HG03135 (cell line): ENCODE measurements at regions not wholly inside any gene's neighbourhood (a gene's known extent, or its start where the extent isn't known, plus 50 kb on each side); places are given as distances from the start of the nearest gene placed in this dataset.

Experiments
- ATAC-seq: cut with Tn5 transposase; IDR thresholded peaks from one replicate; pipeline ENCODE4 v1.9.1; 2021; ENCODE audit warnings: mild to moderate bottlenecking, moderate library complexity; ENCODE audit not compliant: unreplicated experiment

DNA sequence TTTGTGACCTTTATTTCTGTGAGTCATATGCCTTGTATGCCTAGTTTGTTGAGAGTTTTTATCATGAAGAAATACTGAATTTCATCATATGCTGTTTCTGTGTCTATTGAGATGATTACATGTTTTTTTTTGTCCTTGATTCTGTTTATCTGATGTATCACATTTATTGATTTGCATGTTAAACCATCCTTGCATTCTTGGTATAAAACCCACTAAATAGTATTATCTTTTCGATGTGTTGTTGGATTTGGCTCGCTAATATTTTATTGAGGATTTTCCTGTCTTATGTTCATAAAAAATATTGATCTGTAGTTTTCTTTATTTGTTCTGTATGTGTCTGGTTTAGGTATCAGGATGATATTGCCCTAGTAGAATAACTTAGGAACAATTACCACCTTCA lies 164.7 kb upstream of the CHRM3 start:
- ATAC-seq = no peak

DNA sequence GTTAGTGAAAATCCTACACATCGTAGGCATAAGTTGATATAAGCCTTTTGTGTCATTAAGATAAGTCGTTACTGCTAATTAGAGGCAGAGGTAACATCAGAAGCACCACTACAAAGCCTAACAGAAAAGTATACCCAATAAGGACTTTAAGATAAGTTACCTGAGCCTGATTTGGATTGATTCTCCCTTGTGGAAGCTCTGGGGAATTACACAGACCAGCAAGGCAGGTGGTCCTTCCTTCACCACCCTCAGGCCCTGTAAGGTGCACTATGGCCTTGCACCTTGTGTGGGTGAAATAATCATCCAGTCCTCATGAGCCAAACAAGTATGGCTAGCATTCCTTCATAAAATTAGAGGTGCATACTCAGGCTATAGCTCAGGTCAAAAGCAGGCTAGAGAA lies 166.7 kb upstream of the CHRM3 start:
- ATAC-seq = no peak

DNA sequence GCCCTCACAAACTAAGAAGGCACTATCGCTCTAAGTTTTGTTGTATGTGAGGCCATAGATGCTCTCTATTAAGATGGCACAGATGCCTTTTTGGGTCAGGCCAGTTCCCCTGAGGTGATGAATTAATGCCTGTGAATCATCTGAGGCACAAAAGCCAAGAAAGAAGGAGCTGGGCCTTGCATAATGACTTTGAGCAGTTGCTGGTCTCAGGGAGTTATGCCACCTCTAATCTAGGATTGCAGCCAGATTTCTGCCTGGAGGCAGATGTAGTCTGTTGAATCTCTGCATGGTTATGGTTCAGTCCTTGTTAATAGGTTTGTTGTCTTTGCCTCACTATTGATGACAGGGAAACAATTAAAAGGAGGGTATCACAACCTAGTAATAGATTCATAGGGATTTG lies 168.1 kb upstream of the CHRM3 start:
- ATAC-seq = no peak

DNA sequence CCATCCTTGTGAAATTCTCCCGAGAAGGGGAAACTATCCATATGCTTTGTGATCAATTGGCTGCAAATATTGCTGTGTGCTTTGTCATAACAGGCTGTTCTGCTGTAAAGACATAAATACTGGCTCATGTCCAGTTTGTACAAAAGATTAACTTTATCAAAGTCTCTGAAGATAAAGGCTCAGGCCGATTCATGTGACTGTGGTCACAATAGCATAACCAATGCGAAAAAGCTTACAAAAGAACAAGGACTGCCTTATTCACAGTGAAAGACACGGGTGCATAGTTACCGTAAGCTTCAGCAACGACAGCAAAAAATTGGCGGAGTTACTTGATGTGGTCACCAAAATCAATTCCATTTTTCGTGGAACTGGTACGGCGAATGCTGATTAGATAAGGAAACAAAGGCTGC lies 173.6 kb upstream of the CHRM3 start:
- ATAC-seq = no peak

DNA sequence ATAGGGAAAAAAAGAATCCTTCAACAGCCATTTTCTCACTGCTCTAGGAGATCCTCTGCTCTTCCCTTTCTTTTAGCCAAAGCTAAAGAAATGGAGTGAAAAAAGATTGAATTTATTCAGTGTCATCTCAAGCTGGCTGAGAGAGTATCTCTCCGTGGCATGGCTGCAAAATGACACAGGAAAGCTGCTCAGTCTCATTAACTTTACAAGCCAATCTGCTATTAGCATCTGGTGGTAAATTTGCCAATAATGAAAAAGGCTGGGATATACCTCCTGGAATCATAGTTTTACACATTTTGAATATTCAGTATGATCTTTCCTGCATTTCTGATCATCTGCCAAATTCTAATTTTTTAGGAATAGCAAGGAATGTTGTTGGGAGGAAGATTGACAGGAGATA lies 176.8 kb upstream of the CHRM3 start:
- no peak for ATAC-seq

DNA sequence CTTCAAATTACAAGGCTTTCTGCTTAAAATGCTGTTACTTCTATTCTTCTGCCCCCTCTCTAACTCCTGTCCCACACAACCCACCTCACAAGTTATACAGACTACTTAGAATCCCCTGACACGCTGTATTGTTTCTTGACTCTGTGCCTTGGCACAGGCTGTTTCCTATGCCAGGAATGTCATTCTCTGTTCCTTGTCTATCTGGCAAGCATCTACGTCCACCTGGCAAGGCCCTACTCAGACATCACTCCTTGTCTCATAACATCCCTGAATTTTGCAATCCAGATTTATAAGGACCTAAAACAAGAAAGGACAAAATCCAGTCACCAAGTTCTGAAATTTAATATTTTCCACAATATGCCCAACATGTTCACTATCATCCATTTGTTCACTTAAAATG lies 182.0 kb upstream of the CHRM3 start:
- ATAC-seq = no peak

DNA sequence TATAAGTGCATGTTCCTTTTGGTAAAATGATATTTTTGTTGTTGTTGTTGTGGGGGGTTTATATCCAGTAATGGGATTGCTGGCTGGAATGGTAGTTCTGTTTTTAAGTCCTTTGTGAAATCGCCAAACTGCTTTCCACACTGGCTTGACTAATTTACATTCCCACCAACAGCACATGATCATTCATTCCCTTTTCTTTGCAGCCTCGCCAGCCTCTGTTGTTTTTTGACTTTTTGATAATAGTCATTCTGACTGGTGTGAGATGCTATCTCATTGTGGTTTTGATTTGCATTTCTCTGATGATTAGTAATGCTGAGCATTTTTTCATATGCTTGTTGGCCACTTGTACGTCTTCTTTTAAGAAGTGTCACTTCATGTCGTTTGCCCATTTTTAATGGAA lies 188.5 kb upstream of the CHRM3 start:
- no peak for ATAC-seq

DNA sequence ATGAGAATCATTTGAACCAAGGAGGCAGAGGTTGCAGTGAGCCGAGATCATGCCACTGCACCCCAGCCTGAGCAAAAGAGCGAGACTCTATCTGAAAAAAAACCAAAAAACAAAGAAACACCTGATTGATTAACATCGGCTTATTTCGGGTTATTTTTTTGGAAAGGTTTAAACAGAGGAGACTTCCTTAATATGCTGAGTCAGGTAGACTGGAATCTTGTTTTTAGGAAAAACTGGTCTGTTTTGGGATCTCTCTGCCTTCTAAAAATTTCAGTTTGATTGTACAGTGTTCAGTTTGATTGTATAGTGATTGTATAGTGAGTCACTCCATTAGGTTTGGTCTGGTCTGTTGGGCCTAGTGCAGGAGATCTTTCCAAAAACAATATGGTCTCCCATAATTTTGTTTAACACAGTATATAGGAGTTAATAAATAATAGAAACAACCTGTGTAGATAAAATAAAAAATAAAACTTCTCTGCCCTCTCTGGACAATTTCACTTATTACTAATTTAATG lies 196.3 kb upstream of the CHRM3 start:
- ATAC-seq = no peak

DNA sequence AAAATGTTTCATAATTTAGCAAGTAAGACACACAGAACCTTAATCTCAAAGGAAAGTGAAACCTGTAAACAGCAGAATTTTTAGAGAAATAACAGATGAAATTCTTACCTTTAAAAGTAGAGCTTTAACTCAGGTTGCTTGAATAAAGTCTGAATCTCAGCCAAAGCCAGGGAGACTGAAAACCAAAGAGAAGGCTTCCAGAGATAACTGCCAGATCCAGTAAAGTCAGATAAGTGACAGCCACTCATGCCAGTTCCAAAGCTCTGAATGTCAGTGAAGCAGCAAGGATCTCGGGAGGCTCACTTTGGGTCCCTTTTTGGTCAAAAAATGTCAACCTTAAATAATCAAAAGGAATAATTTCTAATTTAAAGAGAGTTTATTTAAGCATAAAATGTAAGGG lies 199.9 kb upstream of the CHRM3 start:
- ATAC-seq = no peak

DNA sequence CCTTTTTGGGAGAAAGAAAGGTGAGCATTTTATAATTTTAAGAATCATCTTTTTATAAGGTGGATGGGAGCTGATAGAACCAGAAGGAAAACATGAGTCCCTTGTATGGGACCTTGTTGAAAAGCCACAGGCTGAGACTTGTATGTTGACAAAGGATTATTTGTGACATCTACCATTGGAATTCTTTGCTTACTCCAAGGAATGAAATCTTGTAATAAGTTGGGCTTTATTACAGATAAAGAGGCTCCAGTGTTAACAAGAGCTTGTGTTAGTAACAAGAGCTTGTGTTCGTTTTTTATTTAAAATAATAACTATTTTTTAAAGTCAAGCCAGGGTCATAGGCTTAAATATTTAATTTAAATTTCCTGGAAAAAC lies 201.1 kb upstream of the CHRM3 start:
- no peak for ATAC-seq

DNA sequence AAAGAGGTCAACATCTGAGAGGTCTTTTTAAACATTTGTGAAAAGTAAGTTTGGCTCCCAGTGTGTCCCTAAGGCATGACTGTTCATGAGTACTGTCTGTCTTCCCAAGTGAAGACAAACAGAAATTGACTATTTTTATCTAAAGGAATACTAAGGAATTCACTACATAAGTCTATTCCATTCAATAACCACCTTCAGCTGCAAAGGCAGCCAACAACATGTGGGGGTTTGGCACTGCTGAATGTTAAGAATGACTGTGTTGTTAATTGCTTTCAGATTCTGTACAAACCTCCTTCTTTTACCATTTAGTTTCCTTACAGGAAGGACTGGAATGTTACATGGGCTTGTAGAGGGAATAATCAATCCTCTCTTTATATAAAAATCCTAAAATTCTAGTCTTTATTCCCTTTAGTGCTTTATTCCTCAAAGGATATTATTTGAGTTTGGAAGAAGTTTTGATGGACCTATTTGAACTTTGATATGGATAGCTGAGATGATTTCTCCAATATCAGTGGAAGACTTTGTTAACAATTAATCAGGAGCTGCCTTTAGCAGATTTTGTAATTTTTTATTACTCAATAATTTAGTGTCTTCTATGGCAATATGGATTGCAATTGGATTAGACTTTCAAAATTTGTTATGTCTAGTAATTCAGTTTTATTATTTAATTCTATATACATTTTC lies 201.7 kb upstream of the CHRM3 start:
- no peak for ATAC-seq

DNA sequence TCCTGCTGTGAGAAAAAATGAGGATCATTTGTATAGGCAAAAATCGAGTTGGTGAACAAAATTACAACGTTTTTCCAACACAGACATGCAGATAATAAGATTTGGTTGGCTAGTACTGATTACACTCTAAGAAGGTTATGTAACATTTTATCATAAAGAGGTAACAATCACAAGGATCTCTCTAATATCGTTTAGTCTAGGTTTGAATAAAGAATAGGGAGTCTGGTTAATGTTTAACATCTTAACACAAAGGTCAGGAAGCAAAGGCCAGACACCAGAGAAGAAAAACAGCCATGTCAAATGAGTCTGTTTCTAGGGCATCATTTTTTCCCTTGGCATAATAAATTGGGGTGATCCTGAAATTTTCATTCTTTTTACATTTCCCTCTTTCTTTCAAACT lies 207.4 kb upstream of the CHRM3 start:
- ATAC-seq = no peak

DNA sequence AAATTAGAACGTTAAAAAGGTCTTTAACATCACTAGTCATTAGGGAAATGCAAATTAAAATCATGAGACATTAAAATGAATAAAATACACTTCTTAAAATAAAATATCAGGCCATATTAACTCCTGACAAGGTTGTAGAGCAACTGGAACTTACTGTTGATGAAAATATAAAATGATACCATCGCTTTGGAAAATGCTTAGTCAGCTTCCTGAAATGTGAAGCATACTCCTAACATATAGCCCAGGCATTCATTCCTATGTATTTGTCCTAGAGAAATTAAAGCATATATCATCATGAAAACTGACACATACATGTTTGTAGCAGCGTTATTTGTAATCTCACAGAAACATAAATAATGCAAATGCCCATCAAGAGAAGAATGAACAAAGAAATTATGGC lies 211.5 kb upstream of the CHRM3 start:
- ATAC-seq = no peak

DNA sequence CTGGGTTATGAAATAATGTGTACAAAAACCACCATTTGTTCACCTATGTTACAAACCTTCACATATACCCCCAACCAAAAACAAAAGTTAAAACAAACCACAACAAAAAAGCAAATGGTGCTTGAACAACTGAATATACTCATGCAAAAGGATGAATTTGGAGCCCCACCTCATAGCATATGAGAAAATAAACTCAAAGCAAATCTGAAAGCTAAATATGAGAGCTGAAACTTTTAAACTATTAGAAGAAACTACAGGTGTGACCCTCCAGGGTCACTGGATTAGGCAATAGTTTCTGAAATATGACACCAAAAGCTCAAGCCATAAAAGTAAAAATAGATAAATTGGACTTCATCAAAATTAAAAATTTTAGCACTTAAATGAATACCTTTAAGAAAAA lies 215.5 kb upstream of the CHRM3 start:
- no peak for ATAC-seq

DNA sequence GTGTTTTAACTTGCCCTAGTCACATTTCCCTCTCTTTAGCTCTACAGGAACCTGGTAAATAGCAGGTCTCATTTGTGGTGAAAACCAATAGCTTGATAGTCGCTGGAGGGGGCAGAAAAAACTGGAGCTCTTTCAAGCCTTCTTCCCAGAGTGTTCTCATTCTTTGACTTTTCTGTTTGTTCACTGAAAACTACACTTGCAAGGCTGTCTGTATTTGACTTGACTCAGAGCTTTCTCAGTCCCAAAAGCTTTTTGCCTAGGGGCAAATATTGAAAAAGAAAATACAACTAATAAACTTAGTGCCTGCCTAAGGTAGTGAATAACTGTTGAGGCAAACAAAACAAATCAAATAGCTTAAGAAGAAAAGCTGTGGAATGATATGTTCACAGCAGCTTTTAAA lies 217.1 kb upstream of the CHRM3 start:
- ATAC-seq = no peak

DNA sequence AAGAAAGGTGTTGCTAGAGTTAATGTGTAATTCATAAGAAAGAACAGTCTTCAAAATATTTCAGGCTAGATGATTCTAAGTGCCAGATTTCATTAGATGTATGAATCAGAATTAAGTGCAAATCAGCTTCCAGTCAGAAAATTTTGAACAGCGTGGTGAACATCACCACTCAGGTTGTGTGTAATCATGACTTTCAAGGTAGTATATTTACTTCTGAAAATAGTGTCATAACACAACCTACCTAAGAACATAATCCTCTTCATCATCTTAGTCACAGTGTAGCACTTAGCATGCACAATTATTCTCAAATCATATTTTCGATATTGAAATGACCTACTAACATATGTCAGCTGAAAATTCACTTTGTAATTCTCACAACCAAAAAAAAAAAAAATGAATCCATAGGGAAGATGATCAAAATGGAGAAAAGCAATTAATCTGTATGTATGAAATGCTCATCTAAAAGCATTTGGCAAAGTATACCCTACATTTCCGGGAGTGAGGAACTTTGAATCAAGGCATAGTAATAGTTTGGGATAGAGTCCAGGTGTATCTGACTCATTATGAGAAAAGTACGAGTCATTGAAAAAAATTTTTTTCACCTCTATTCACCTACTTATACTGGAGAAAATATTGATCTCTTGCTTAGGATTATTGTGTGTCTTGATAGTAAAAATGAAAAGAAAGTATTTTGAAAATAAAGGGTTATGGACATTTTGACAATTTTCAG lies 221.8 kb upstream of the CHRM3 start:
- no peak for ATAC-seq

DNA sequence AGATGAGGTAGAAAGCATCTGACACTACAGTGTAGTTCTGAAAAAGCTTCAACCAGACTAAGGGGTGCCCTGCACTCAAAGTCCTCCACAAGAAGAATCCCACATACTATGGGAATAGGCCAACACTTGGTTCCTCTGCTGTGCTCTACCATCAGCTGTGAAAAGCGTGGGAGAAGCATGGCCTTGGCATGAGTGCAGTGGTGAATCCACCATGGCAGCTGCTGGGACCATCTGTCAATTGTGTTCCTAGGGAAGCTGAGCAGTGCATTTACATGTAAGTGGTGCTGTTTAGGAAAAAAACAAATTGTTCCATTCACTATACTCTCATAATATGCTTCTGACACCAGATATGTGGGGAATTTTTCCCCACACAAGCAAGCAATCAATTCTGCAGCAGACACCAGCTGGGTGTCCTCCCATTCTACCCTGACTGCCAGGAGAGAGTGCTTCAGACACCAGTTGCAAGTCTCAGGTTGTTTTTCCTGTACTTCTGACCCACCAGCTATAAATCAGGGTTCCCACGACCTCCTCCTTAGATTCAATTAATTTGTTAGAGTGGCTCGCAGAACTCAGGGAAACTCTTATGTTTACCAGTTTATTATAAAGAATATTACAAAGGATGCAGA lies 230.8 kb upstream of the CHRM3 start:
- ATAC-seq = no peak

DNA sequence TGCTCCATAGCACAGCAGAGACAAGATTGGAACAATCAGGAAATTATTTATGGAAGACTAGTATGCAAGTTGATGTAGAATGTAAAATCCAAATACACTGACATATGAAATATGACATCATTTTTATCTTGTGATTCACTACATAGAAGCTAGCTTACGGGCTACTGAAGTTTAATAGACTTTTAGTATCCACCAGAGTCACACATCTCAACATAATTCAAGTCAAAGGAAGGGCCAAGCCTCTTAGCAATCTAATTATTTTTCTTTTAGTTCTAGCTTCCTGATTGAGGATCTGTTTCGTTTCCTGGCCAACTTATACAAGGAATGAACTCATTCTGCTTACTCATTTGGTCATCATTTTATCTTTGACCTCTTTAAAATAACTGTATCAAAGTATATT lies 234.4 kb upstream of the CHRM3 start:
- no peak for ATAC-seq

DNA sequence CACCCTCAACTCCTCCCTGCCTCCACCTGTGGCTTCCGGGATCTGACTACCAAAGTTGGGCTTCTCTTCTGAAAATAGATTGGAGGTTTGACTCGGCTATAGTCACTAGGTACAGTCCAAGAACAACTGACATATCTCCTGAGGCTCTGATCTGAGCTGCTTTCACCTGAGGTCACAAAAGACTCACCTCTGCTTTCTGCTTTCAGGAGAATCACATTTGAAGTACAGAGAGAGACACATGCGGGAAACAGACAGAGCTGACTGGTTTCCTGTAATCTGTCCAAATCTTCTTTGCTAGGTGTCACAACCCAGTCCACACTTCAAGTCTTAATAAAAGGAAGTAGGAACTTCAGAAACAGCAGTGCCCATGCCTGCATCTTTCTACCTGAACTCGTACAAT lies 245.4 kb upstream of the CHRM3 start:
- no peak for ATAC-seq

DNA sequence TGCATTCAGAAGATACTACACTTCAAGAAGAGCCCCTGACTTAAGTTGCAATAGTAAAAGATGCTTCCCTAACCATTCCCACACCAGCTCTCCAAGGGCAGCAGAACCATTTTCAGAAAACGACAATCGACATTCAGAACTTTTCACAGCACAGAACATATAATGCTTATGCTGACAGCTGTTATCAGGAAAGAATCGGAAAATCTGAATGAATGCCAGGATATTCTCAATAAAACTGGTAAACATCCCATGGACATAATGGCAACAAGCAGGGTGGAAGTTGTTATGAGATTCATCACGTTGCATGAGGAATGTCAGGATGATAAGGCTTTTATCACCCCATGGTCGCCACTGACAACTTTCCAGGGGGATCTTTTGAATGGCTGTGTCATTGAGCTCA lies 246.6 kb upstream of the CHRM3 start:
- no peak for ATAC-seq

DNA sequence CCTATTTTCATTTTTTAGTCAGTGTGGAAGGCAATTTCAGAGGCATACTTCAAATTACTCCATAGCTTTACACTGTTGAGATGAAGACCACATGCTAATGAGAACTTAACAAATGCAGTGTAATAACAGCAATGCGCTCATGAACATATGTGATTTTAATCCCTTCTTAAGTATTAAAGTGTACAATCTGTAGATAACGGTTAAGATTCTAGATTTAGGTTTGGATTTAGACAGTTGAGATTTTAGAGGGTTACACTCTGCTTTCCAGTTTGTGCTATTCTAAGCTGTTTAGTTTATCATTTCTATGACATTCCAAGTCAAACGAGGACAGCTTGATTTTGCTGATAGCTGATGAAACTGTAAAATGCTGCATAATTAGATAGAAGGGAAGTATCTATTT lies 257.8 kb upstream of the CHRM3 start:
- ATAC-seq = no peak

DNA sequence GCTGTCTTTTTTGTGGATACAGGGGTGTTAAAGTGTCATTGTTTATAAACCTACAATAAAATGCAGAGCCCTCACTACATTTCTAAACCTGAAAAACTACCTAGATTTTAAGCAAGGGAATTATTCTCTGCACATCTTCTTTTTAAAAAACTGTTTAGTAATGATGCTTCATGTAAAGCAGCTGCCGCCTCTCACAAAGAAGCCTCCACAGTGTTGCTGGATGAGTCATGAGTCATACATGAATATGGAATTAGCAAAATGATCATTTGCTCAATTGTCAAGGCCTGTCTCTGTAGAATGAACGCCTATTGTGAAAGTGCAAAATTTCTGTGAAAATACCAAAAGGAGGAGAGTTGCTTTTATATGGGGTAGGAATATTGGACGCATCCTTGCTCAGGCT lies 259.5 kb upstream of the CHRM3 start:
- no peak for ATAC-seq
